ENCODE measurements at regions not wholly inside any gene's neighbourhood (a gene's known extent, or its start where the extent isn't known, plus 50 kb on each side); places are given as distances from the start of the nearest gene placed in this dataset.

DNA sequence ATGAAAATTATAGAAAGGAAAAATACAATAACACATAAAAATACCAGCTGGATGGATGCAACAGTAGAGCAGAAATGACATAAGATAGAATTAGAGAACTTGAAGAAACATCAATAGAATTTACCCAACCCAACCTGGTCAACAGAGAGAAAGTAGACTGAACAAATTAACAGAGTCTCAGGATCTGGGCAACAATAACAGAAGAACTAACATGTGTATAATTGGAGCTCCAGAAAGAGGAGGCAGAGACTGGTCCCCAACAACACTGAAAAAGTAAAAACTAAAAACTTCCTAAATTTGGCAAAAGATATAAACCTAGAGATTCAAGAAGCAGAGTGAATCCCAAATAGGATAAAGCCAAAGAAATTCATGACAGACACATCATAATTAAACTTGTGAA, 458.8 kb downstream of the RPS24 start:
- no peak for TF ChIP-seq POLR2A (IDR thresholded peaks at IDR 0.05)
- no peak for TF ChIP-seq CTCF (IDR thresholded peaks at IDR 0.05 in 4 of 5, conservative IDR thresholded peaks at IDR 0.05 in 1 of 5)

Measured in gastrocnemius medialis (tissue), 4 donors.